PC-9 (cell line): ENCODE measurements at regions not wholly inside any gene's neighbourhood (a gene's known extent, or its start where the extent isn't known, plus 50 kb on each side); places are given as distances from the start of the nearest gene placed in this dataset.

Experiments
- EZH2 ChIP-seq: fragments of 200-600 bp; sonication (generic); IDR thresholded peaks from 2 replicates; pipeline ENCODE4 v1.8.0; 2017; ENCODE audit warnings: antibody characterized with exemption, low read depth
- TF ChIP-seq, protein P1 (sequence below): fragments of 200-600 bp; sonication (generic); conservative IDR thresholded peaks from 2 replicates; pipeline ENCODE4 v1.6.1; 2017; ENCODE audit warnings: mixed run types, antibody characterized with exemption, mild to moderate bottlenecking, moderate library complexity

- TF ChIP-seq, protein P1, sequence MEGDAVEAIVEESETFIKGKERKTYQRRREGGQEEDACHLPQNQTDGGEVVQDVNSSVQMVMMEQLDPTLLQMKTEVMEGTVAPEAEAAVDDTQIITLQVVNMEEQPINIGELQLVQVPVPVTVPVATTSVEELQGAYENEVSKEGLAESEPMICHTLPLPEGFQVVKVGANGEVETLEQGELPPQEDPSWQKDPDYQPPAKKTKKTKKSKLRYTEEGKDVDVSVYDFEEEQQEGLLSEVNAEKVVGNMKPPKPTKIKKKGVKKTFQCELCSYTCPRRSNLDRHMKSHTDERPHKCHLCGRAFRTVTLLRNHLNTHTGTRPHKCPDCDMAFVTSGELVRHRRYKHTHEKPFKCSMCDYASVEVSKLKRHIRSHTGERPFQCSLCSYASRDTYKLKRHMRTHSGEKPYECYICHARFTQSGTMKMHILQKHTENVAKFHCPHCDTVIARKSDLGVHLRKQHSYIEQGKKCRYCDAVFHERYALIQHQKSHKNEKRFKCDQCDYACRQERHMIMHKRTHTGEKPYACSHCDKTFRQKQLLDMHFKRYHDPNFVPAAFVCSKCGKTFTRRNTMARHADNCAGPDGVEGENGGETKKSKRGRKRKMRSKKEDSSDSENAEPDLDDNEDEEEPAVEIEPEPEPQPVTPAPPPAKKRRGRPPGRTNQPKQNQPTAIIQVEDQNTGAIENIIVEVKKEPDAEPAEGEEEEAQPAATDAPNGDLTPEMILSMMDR = no peak
- no peak for TF ChIP-seq EZH2
These were observed 55.9 kb upstream of the PRR5 start for GRCh38 chr22:44646141-44646540.
